Panc1 (cell line): ENCODE measurements at regions not wholly inside any gene's neighbourhood (a gene's known extent, or its start where the extent isn't known, plus 50 kb on each side); places are given as distances from the start of the nearest gene placed in this dataset.

ENCODE experiments used
- ATAC-seq: fragments of 200-7000 bp; cut with Tn5 transposase; 2 replicates; pipeline ENCODE4 v1.9.1; 2020; ENCODE audit warnings: mild to moderate bottlenecking, moderate library complexity
- BruUV-seq: library from RNA; stranded (reverse); fragments of 400-500 nt; replicated peaks from 2 replicates; lab custom pipeline; 2021; lab: Mats Ljungman, UMichigan
- CTCF ChIA-PET: fragments of 300-600 bp; sonication (Branson Sonifier 250); formaldehyde crosslinking; loops from one replicate; lab custom pipeline; 2022; ENCODE audit warnings: antibody characterized with exemption; lab: Charles Lee
- POLR2A ChIA-PET: fragments of 300-600 bp; sonication (Branson Sonifier 250); formaldehyde crosslinking; loops from one replicate; lab custom pipeline; 2022; ENCODE audit warnings: antibody characterized with exemption; lab: Charles Lee
- DNase-seq: peaks from one replicate; pipeline ENCODE4 v3.0.0-alpha.2; 2010; ENCODE audit warnings: low read depth, low spot score
- H3K27ac ChIP-seq: 2 replicates; pipeline ENCODE4 v1.5.1; 2011; ENCODE audit warnings: mild to moderate bottlenecking, low read length, inconsistent platforms
- H3K27me3 ChIP-seq: fragments of 200-500 bp; sonication (Bioruptor generic); 2 replicates; pipeline ENCODE4 v1.6.0; 2014; ENCODE audit warnings: low read length, inconsistent platforms; ENCODE audit not compliant: control insufficient read depth, insufficient read depth
- H3K36me3 ChIP-seq: fragments of 200-500 bp; sonication (Bioruptor generic); 2 replicates; pipeline ENCODE4 v1.5.1; 2014; ENCODE audit warnings: inconsistent platforms, mild to moderate bottlenecking, low read length, moderate library complexity; ENCODE audit not compliant: control insufficient read depth, insufficient read depth
- H3K4me1 ChIP-seq: 2 replicates; pipeline ENCODE4 v1.5.1; 2011; ENCODE audit warnings: inconsistent platforms, mild to moderate bottlenecking, low read length, moderate library complexity; ENCODE audit not compliant: control insufficient read depth, insufficient read depth
- H3K4me3 ChIP-seq, 2 experiments: 2 replicates each; pipeline ENCODE4 v1.5.1; 2011 to 2012; ENCODE audit warnings: low read depth in 2 of 2, low read length in 2 of 2, mild to moderate bottlenecking in 2 of 2, inconsistent platforms in 1 of 2, moderate library complexity in 1 of 2
- H3K9me3 ChIP-seq: fragments of 200-500 bp; sonication (Bioruptor generic); 2 replicates; pipeline ENCODE4 v1.5.1; 2014; ENCODE audit warnings: low read depth, mild to moderate bottlenecking, inconsistent platforms, low read length, moderate library complexity; ENCODE audit not compliant: control insufficient read depth, insufficient read depth
- CTCF ChIP-seq: fragments of 450-650 bp; IDR thresholded peaks from 2 replicates; pipeline ENCODE4 v1.5.1; 2017; ENCODE audit warnings: mild to moderate bottlenecking
- POLR2AphosphoS5 ChIP-seq: IDR thresholded peaks from 2 replicates; pipeline ENCODE4 v1.6.1; 2012; ENCODE audit warnings: mild to moderate bottlenecking, low read depth, low read length, moderate library complexity
- REST ChIP-seq, 2 experiments: IDR thresholded peaks; 2 replicates each; pipeline ENCODE4 v1.6.1; 2011 to 2012; ENCODE audit warnings: low read depth in 2 of 2, control low read depth in 1 of 2, low read length in 1 of 2, mild to moderate bottlenecking in 1 of 2, moderate library complexity in 1 of 2; ENCODE audit not compliant: insufficient read depth in 1 of 2
- SIN3A ChIP-seq: IDR thresholded peaks from 2 replicates; pipeline ENCODE4 v1.6.1; 2012; ENCODE audit warnings: low read depth, mild to moderate bottlenecking, low read length, moderate library complexity, borderline replicate concordance; ENCODE audit not compliant: insufficient read depth
- TCF7L2 ChIP-seq: IDR thresholded peaks from 2 replicates; pipeline ENCODE4 v1.6.1; 2011; ENCODE audit warnings: mild to moderate bottlenecking, low read depth, low read length, inconsistent platforms
- in situ Hi-C: cut with HindIII; loops from 2 replicates; pipeline ENCODE4 v1.10.0; 2016; ENCODE audit warnings: low sequenced_read_pairs, low pct_unique_long_range_greater_than_20kb
- intact Hi-C: fragments of 100-400 bp; cut with micrococcal nuclease; formaldehyde crosslinking; loops from one replicate; pipeline ENCODE4 v1.10.0; 2022; ENCODE audit not compliant: unreplicated experiment

DNA sequence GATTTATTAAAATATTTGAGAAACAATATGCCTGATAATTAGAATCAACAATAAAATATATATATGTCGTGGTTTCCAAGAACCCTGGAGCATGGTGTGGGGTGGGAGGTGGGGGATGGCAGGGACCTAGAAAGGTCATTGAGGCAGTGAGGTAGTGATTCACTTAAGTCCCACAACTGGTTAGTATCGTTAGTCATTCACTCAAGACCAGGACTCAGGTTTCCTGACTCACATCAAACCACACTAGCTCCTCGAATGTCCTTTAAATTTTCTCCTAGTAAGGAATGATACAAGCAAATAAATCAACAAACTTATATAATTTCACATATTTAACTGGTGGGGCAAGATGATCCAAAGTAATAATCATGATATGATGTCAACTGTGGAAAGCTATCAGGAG, 158.8 kb upstream of the AADAT start:
- Histone ChIP-seq H3K4me1 (no peaks in the 10 kb centered on the region), H3K9me3 (no peaks in the 10 kb centered on the region), H3K27ac (no peak overlapping the region), H3K27me3 (no peaks in the 10 kb centered on the region), H3K36me3 (no peaks in the 10 kb centered on the region), H3K4me3 (no peak overlapping the region)
- DNase-seq (no peak), ATAC-seq (no peak)
- no TSS peak for BruUV-seq
- in situ Hi-C loops: no loop called here
- intact Hi-C loops: no loop called here
- ChIA-PET CTCF (no interaction called here), POLR2A (no interaction called here)
- no peak for TF ChIP-seq CTCF
- TF ChIP-seq REST (IDR thresholded peaks at IDR 0.05; ENCODE audit: insufficient read depth in 1 of 2, low read depth in 2 of 2, low read length in 1 of 2): no peak
- no peak for TF ChIP-seq POLR2AphosphoS5
- TF ChIP-seq SIN3A: no peak
- no peak for TF ChIP-seq TCF7L2

DNA sequence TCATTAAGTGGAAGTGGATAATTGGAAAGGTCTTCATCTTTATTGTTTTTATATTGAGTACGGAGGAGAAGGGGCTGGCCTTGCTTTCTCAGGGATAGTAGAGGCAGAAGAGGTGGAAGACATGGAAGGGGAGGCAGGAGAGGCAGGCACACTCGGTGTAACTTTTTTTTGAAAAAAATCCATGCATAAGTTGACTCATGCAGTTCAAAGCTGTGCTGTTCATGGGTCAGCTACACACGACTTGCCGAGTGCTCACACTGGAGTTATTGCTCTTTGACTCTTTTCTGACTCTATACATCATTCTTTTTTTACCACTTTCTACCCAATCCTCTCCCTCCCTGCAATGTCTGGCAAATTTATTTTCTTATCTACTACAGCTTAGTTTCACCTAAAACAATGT, 158.3 kb upstream of the AADAT start:
- intact Hi-C loops: no loop called here
- TF ChIP-seq CTCF: no peak
- no peak for TF ChIP-seq TCF7L2
- no peak for TF ChIP-seq REST (IDR thresholded peaks at IDR 0.05; ENCODE audit: insufficient read depth in 1 of 2, low read depth in 2 of 2, low read length in 1 of 2)
- TF ChIP-seq SIN3A: no peak
- TF ChIP-seq POLR2AphosphoS5: no peak
- Histone ChIP-seq H3K4me1 (no peaks in the 10 kb centered on the region), H3K36me3 (no peaks in the 10 kb centered on the region), H3K27me3 (no peaks in the 10 kb centered on the region), H3K9me3 (no peaks in the 10 kb centered on the region), H3K27ac (no peak overlapping the region), H3K4me3 (no peak overlapping the region)
- DNase-seq (no peak), ATAC-seq (no peak)
- ChIA-PET CTCF (no interaction called here), POLR2A (no interaction called here)
- BruUV-seq: no TSS peak
- in situ Hi-C loops: no loop called here
